Smooth muscle cell (in vitro differentiated cells): ENCODE measurements at regions not wholly inside any gene's neighbourhood (a gene's known extent, or its start where the extent isn't known, plus 50 kb on each side); places are given as distances from the start of the nearest gene placed in this dataset.

ENCODE experiments used
- DNase-seq: peaks from one replicate; lab custom pipeline; 2025; ENCODE audit not compliant: unreplicated experiment; lab: John Stamatoyannopoulos, UW
- H2AFZ ChIP-seq: fragments of 200-600 bp; sonication (generic); 2 replicates; pipeline ENCODE4 v1.6.0; 2016; ENCODE audit warnings: antibody characterized with exemption, low read depth, mild to moderate bottlenecking
- H3F3A ChIP-seq: fragments of 200-600 bp; sonication (generic); 2 replicates; pipeline ENCODE4 v1.6.0; 2017; ENCODE audit warnings: antibody characterized with exemption, low read depth
- H3K27ac ChIP-seq: fragments of 200-600 bp; sonication (generic); 2 replicates; pipeline ENCODE4 v1.5.1; 2016; ENCODE audit warnings: low read depth, mild to moderate bottlenecking
- H3K27me3 ChIP-seq: fragments of 200-600 bp; sonication (generic); 2 replicates; pipeline ENCODE4 v1.6.1; 2016; ENCODE audit warnings: low read depth, mild to moderate bottlenecking
- H3K36me3 ChIP-seq: fragments of 200-600 bp; sonication (generic); 2 replicates; pipeline ENCODE4 v1.5.1; 2016; ENCODE audit warnings: low read depth
- H3K4me1 ChIP-seq: fragments of 200-600 bp; sonication (generic); 2 replicates; pipeline ENCODE4 v1.5.1; 2016; ENCODE audit warnings: low read depth
- H3K4me2 ChIP-seq: fragments of 200-600 bp; sonication (generic); 2 replicates; pipeline ENCODE4 v1.6.0; 2016; ENCODE audit warnings: mild to moderate bottlenecking
- H3K4me3 ChIP-seq: fragments of 200-600 bp; sonication (generic); 2 replicates; pipeline ENCODE4 v1.5.1; 2016; ENCODE audit warnings: mild to moderate bottlenecking
- H3K79me2 ChIP-seq: fragments of 200-600 bp; sonication (generic); 2 replicates; pipeline ENCODE4 v1.6.0; 2016; ENCODE audit warnings: low read depth, mild to moderate bottlenecking
- H3K9ac ChIP-seq: fragments of 200-600 bp; sonication (generic); 2 replicates; pipeline ENCODE4 v1.6.0; 2016; ENCODE audit warnings: low read depth
- H3K9me3 ChIP-seq: fragments of 200-600 bp; sonication (generic); replicated peaks from 2 replicates; pipeline ENCODE4 v1.5.1; 2016; ENCODE audit warnings: low read depth
- H4K20me1 ChIP-seq: fragments of 200-600 bp; sonication (generic); 2 replicates; pipeline ENCODE4 v1.6.0; 2016; ENCODE audit warnings: low read depth
- WGBS: methylation state at CpG from one replicate; pipeline ENCODE4 v1.1.7; 2016; ENCODE audit warnings: low lambda C conversion rate; 5-methylcytosine and 5-hydroxymethylcytosine counted together
- TF ChIP-seq, protein P1 (sequence below): fragments of 200-600 bp; sonication (generic); IDR thresholded peaks from 2 replicates; pipeline ENCODE4 v1.5.1; 2017; ENCODE audit warnings: borderline replicate concordance, mild to moderate bottlenecking, antibody characterized with exemption; ENCODE audit not compliant: insufficient read depth, poor library complexity, severe bottlenecking

- Histone ChIP-seq H3K9ac (no peak overlapping the region), H3K4me1 (no peaks in the 10 kb centered on the region), H3K36me3 (no peaks in the 10 kb centered on the region), H3K9me3 (no peaks in the 10 kb centered on the region), H3F3A (no peaks in the 10 kb centered on the region), H3K27ac (no peak overlapping the region), H3K27me3 (no peaks in the 10 kb centered on the region), H2AFZ (no peak overlapping the region), H3K79me2 (no peaks in the 10 kb centered on the region), H3K4me3 (no peak overlapping the region), H4K20me1 (no peaks in the 10 kb centered on the region), H3K4me2 (no peak overlapping the region)
- 88% methylated on average over 2 of the region's 2 CpGs for WGBS
- no peak for DNase-seq
- TF ChIP-seq, protein P1, sequence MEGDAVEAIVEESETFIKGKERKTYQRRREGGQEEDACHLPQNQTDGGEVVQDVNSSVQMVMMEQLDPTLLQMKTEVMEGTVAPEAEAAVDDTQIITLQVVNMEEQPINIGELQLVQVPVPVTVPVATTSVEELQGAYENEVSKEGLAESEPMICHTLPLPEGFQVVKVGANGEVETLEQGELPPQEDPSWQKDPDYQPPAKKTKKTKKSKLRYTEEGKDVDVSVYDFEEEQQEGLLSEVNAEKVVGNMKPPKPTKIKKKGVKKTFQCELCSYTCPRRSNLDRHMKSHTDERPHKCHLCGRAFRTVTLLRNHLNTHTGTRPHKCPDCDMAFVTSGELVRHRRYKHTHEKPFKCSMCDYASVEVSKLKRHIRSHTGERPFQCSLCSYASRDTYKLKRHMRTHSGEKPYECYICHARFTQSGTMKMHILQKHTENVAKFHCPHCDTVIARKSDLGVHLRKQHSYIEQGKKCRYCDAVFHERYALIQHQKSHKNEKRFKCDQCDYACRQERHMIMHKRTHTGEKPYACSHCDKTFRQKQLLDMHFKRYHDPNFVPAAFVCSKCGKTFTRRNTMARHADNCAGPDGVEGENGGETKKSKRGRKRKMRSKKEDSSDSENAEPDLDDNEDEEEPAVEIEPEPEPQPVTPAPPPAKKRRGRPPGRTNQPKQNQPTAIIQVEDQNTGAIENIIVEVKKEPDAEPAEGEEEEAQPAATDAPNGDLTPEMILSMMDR: no peak
Measured at GRCh38 chr9:80387828-80388227, 816.1 kb downstream of the TLE4 start.

DNA sequence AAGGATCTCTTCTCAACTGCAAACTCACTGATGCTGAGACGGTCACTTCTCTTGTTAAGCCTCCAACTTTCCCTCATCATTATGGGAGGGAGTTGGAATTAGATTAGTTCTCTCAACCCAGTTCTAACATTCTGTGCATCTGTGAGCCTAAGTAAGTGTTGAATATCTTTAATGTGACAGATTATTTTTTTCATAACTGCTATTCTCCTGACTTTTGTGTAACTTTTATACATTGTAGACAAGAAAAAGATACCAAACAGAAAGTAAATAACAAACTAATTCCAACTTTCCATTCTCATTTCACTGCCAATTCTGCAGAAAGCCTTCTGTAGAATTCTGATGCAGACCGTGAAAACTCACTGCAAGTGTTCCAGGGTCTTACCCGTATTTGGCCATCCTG lies 813.5 kb downstream of the TLE4 start:
- Histone ChIP-seq H3K9ac (no peak overlapping the region), H3K4me2 (no peak overlapping the region), H3K27ac (no peak overlapping the region), H4K20me1 (no peaks in the 10 kb centered on the region), H3K79me2 (no peaks in the 10 kb centered on the region), H3F3A (no peaks in the 10 kb centered on the region), H3K4me3 (no peak overlapping the region), H3K4me1 (no peaks in the 10 kb centered on the region), H3K36me3 (no peaks in the 10 kb centered on the region), H2AFZ (no peak overlapping the region), H3K9me3 (no peaks in the 10 kb centered on the region), H3K27me3 (no peaks in the 10 kb centered on the region)
- TF ChIP-seq, protein P1: no peak
- DNase-seq: no peak
- WGBS: 97% methylated on average over 3 of the region's 3 CpGs

- H3K9me3 ChIP-seq: no peaks in the 10 kb centered on the region
- TF ChIP-seq, protein P1: no peak
- H2AFZ ChIP-seq: no peak overlapping the region
- H3K4me3 ChIP-seq: no peak overlapping the region
- no peaks in the 10 kb centered on the region for H4K20me1 ChIP-seq
- H3K4me2 ChIP-seq: no peak overlapping the region
- H3K27ac ChIP-seq: no peak overlapping the region
- no peaks in the 10 kb centered on the region for H3K36me3 ChIP-seq
- no peak overlapping the region for H3K9ac ChIP-seq
- H3K4me1 ChIP-seq: no peaks in the 10 kb centered on the region
- DNase-seq: no peak
- no peaks in the 10 kb centered on the region for H3K79me2 ChIP-seq
- H3F3A ChIP-seq: no peaks in the 10 kb centered on the region
- 92% methylated on average over 2 of the region's 2 CpGs for WGBS
- H3K27me3 ChIP-seq: no peaks in the 10 kb centered on the region
Measured at GRCh38 chr9:80383331-80383730, 811.6 kb downstream of the TLE4 start.

DNA sequence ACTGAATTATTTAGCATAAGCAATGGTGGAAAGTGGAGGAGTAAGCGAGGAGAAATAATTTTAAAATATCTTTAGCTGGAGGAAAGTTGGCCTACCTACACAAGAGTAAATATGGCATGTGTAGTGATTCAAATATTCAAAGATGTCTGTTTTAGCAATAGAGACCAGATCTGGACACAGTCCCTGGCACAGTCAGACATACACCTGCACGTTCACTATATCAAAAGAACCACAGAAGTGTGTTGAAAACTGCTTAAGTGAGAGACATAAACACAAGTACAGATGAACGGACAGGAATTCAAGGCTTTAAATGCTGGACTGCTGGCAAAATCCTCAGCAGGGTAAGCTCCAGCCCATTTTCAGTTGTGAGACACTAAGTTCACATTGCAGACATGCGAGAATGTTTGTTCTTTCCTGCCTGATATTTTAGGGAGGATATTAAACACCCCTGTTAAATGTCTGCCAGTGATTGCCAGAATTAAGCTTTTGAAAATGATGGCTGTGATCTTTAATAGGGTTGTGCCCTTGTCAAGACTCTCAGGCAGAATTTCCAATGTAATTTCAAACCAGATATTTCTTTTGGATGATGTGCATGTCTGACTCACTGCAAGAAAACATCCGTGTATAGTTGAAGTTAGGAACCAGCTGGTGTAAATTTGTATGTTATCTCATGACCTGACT lies 810.6 kb downstream of the TLE4 start:
- Histone ChIP-seq H3K27ac (no peak overlapping the region), H3K4me1 (no peaks in the 10 kb centered on the region), H4K20me1 (no peaks in the 10 kb centered on the region), H3K9me3 (no peaks in the 10 kb centered on the region), H3F3A (no peaks in the 10 kb centered on the region), H3K4me3 (no peak overlapping the region), H3K4me2 (no peak overlapping the region), H3K9ac (no peak overlapping the region), H3K36me3 (no peaks in the 10 kb centered on the region), H3K27me3 (no peaks in the 10 kb centered on the region), H3K79me2 (no peaks in the 10 kb centered on the region), H2AFZ (no peak overlapping the region)
- 82% methylated on average over 5 of the region's 5 CpGs for WGBS
- TF ChIP-seq, protein P1: no peak
- no peak for DNase-seq
